ENCODE measurements at regions not wholly inside any gene's neighbourhood (a gene's known extent, or its start where the extent isn't known, plus 50 kb on each side); places are given as distances from the start of the nearest gene placed in this dataset.

- peaks cover 27% of the 10 kb centered on the region for H3K9me3 Mint-ChIP-seq (ENCODE audit: unreplicated experiment)
- TF ChIP-seq, protein P1, sequence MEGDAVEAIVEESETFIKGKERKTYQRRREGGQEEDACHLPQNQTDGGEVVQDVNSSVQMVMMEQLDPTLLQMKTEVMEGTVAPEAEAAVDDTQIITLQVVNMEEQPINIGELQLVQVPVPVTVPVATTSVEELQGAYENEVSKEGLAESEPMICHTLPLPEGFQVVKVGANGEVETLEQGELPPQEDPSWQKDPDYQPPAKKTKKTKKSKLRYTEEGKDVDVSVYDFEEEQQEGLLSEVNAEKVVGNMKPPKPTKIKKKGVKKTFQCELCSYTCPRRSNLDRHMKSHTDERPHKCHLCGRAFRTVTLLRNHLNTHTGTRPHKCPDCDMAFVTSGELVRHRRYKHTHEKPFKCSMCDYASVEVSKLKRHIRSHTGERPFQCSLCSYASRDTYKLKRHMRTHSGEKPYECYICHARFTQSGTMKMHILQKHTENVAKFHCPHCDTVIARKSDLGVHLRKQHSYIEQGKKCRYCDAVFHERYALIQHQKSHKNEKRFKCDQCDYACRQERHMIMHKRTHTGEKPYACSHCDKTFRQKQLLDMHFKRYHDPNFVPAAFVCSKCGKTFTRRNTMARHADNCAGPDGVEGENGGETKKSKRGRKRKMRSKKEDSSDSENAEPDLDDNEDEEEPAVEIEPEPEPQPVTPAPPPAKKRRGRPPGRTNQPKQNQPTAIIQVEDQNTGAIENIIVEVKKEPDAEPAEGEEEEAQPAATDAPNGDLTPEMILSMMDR (IDR thresholded peaks at IDR 0.05; ENCODE audit: unreplicated experiment) = no peak
- ChIA-PET CTCF (interaction anchor here (0.7 kb wide), 1 partner anchor 133 kb away, joined by 4 read pairs; no protein-coding TSS in a partner anchor), POLR2A (no interaction called here)
- H3K4me3 Mint-ChIP-seq (ENCODE audit: unreplicated experiment) = no peak overlapping the region
- no peak for DNase-seq (ENCODE audit: unreplicated experiment)
- H3K4me1 Mint-ChIP-seq (ENCODE audit: insufficient read depth, unreplicated experiment) = no peaks in the 10 kb centered on the region
- H3K27ac Mint-ChIP-seq (ENCODE audit: low read depth, unreplicated experiment) = no peak overlapping the region
- no TSS peak for BruUV-seq (replicated peaks)
- intact Hi-C loops (cut with micrococcal nuclease) = no loop called here
- no peaks in the 10 kb centered on the region for H3K36me3 Mint-ChIP-seq (ENCODE audit: insufficient read depth, unreplicated experiment)
- no peaks in the 10 kb centered on the region for H3K27me3 Mint-ChIP-seq (ENCODE audit: insufficient read depth, unreplicated experiment)
Measured at GRCh38 chr18:78115896-78116561, 863.6 kb upstream of the SALL3 start.

GRCh38 chr18:78123144-78123909 is 856.3 kb upstream of the SALL3 start:
- ChIA-PET CTCF (no interaction called here), POLR2A (no interaction called here)
- no peak overlapping the region for H3K4me3 Mint-ChIP-seq (ENCODE audit: unreplicated experiment)
- no peaks in the 10 kb centered on the region for H3K27me3 Mint-ChIP-seq (ENCODE audit: insufficient read depth, unreplicated experiment)
- BruUV-seq (replicated peaks) = no TSS peak
- intact Hi-C loops (cut with micrococcal nuclease) = no loop called here
- TF ChIP-seq, protein P1 (IDR thresholded peaks at IDR 0.05; ENCODE audit: unreplicated experiment) = no peak
- H3K27ac Mint-ChIP-seq (ENCODE audit: low read depth, unreplicated experiment) = no peak overlapping the region
- H3K36me3 Mint-ChIP-seq (ENCODE audit: insufficient read depth, unreplicated experiment) = no peaks in the 10 kb centered on the region
- no peaks in the 10 kb centered on the region for H3K4me1 Mint-ChIP-seq (ENCODE audit: insufficient read depth, unreplicated experiment)
- peaks cover 60% of the 10 kb centered on the region for H3K9me3 Mint-ChIP-seq (ENCODE audit: unreplicated experiment)
- no peak for DNase-seq (ENCODE audit: unreplicated experiment)

DNA sequence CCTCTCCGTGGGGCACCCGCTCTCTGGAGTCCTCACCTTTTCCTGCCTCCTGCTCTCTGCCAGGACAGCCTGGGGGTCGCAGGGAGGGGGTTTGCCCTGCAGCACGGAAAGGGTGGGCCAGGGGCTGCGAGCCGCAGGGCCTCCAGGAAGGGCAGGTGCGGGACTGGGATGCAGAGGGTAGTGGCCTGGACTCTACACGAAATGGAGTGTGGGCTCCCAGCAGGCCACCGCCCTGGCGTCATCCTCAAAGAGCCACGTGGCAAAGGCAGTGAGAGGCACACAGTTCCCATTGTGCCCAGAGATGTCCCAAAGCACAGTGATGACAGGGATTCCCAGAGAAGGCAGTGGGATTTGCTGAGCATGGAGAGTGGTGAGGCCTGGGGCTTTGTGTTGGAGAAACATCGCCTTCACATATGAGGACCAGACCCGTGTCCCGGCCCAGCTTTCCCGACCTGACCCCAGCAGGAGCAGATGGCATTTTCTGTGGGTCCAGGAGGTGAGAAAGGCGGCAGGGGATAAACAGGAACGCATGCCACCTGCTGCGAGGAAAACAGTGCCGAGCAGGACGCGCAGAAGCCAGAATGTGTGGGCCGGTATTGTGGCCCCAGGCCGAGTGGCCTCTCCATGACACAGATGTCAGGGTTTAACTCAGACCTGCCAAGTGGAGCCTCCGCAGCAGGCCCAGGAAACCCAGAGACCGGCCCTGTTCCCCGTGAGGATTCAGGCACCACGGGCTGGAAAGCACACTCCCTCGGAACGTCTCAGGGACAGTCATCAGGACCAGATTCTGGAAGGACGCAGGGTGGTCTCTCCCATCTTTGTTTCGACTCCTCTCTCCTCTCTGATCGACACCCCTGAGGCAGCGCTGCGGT is 855.5 kb upstream of the SALL3 start:
- ChIA-PET CTCF (no interaction called here), POLR2A (no interaction called here)
- Mint-ChIP-seq H3K4me3 (ENCODE audit: unreplicated experiment) (no peak overlapping the region), H3K27me3 (ENCODE audit: insufficient read depth, unreplicated experiment) (no peaks in the 10 kb centered on the region), H3K27ac (ENCODE audit: low read depth, unreplicated experiment) (no peak overlapping the region), H3K36me3 (ENCODE audit: insufficient read depth, unreplicated experiment) (no peaks in the 10 kb centered on the region), H3K9me3 (ENCODE audit: unreplicated experiment) (peaks cover 55% of the 10 kb centered on the region), H3K4me1 (ENCODE audit: insufficient read depth, unreplicated experiment) (no peaks in the 10 kb centered on the region)
- BruUV-seq (replicated peaks) = no TSS peak
- intact Hi-C loops (cut with micrococcal nuclease) = no loop called here
- DNase-seq (ENCODE audit: unreplicated experiment) = no peak
- TF ChIP-seq, protein P1 (IDR thresholded peaks at IDR 0.05; ENCODE audit: unreplicated experiment) = no peak

Measured in MCF 10A (cell line).